H1 (cell line): ENCODE measurements at regions not wholly inside any gene's neighbourhood (a gene's known extent, or its start where the extent isn't known, plus 50 kb on each side); places are given as distances from the start of the nearest gene placed in this dataset.

Experiments
- BACH1 ChIP-seq: IDR thresholded peaks from 2 replicates; pipeline ENCODE4 v1.6.1; 2012; ENCODE audit warnings: low read length, improper control_type of control experiment
- CHD7 ChIP-seq: fragments of 300-600 bp; sonication (generic); IDR thresholded peaks from 2 replicates; pipeline ENCODE4 v1.7.1; 2012; ENCODE audit warnings: low read length, moderate library complexity, mild to moderate bottlenecking, inconsistent platforms; ENCODE audit not compliant: insufficient replicate concordance
- CREB1 ChIP-seq: IDR thresholded peaks from 2 replicates; pipeline ENCODE4 v1.6.1; 2012; ENCODE audit warnings: inconsistent platforms
- NRF1 ChIP-seq: IDR thresholded peaks from 2 replicates; pipeline ENCODE4 v1.6.1; 2011; ENCODE audit warnings: mild to moderate bottlenecking, low read depth, low read length, improper control_type of control experiment
- POU5F1 ChIP-seq: IDR thresholded peaks from 2 replicates; pipeline ENCODE4 v1.6.1; 2011; ENCODE audit warnings: low read depth, mild to moderate bottlenecking, low read length, moderate library complexity
- SAP30 ChIP-seq: fragments of 300-600 bp; sonication (generic); IDR thresholded peaks from 2 replicates; pipeline ENCODE4 v1.7.1; 2012; ENCODE audit warnings: low read length, moderate library complexity, mild to moderate bottlenecking, inconsistent platforms; ENCODE audit not compliant: insufficient read depth, insufficient replicate concordance
- SIN3A ChIP-seq, 2 experiments: IDR thresholded peaks in 1 of 2; conservative IDR thresholded peaks in 1 of 2; 2 replicates each; pipeline ENCODE4 v1.6.1; 2011 to 2012; ENCODE audit warnings: low read length in 2 of 2, improper control_type of control experiment in 1 of 2, low read depth in 1 of 2, mild to moderate bottlenecking in 1 of 2
- TAF1 ChIP-seq: IDR thresholded peaks from 2 replicates; pipeline ENCODE4 v1.6.1; 2011; ENCODE audit warnings: mild to moderate bottlenecking, low read depth, low read length

- no peak for TF ChIP-seq CHD7
- TF ChIP-seq NRF1: no peak
- TF ChIP-seq TAF1: no peak
- TF ChIP-seq POU5F1: no peak
- no peak for TF ChIP-seq SAP30
- TF ChIP-seq CREB1: no peak
- TF ChIP-seq BACH1: no peak
- no peak for TF ChIP-seq SIN3A (conservative IDR thresholded peaks at IDR 0.05 in 1 of 2, IDR thresholded peaks at IDR 0.05 in 1 of 2; ENCODE audit: low read depth in 1 of 2, low read length in 2 of 2)
Observed at GRCh38 chr15:69790632-69791031, 307.1 kb downstream of the TLE3 start (continued).
